HepG2 (cell line): ENCODE measurements at regions not wholly inside any gene's neighbourhood (a gene's known extent, or its start where the extent isn't known, plus 50 kb on each side); places are given as distances from the start of the nearest gene placed in this dataset.

Experiments
- CEBPG ChIP-seq: IDR thresholded peaks from 2 replicates; pipeline ENCODE4 v1.6.1; 2016
- DR1 ChIP-seq: sonication (generic); formaldehyde crosslinking; IDR thresholded peaks from 2 replicates; pipeline ENCODE4 v1.8.0; 2021; ENCODE audit warnings: mild to moderate bottlenecking, missing genetic modification reagents, inconsistent platforms
- FOSL2 ChIP-seq: sonication (generic); formaldehyde crosslinking; IDR thresholded peaks from 2 replicates; pipeline ENCODE4 v1.4.0; 2020; ENCODE audit warnings: missing genetic modification reagents
- HNF1A ChIP-seq, 2 experiments: sonication (generic) in 1 of 2; formaldehyde crosslinking in 1 of 2; IDR thresholded peaks; 2 replicates each; pipeline versions ENCODE4 v1.4.0 to v1.6.1; 2016 to 2020; ENCODE audit warnings: borderline replicate concordance in 1 of 2, low read depth in 1 of 2, mild to moderate bottlenecking in 1 of 2, missing genetic modification reagents in 1 of 2
- KLF6 ChIP-seq: IDR thresholded peaks from 2 replicates; pipeline ENCODE4 v1.8.0; 2016; ENCODE audit warnings: missing biosample characterization, missing genetic modification reagents
- RFX5 ChIP-seq: IDR thresholded peaks from 2 replicates; pipeline ENCODE4 v1.6.1; 2011; ENCODE audit warnings: low read depth, low read length, improper control_type of control experiment
- SMARCC2 ChIP-seq: fragments of 450-650 bp; IDR thresholded peaks from 2 replicates; pipeline ENCODE4 v1.6.1; 2017; ENCODE audit warnings: antibody characterized with exemption, mild to moderate bottlenecking
- STAT5B ChIP-seq: sonication (generic); formaldehyde crosslinking; IDR thresholded peaks from 2 replicates; pipeline ENCODE4 v1.4.0; 2020; ENCODE audit warnings: missing genetic modification reagents
- ZBTB39 ChIP-seq: sonication (generic); formaldehyde crosslinking; IDR thresholded peaks from 2 replicates; pipeline ENCODE4 v1.5.0; 2020; ENCODE audit warnings: missing genetic modification reagents
- ZFYVE20 ChIP-seq: sonication (generic); formaldehyde crosslinking; IDR thresholded peaks from 2 replicates; pipeline ENCODE4 v1.8.0; 2023; ENCODE audit warnings: low read depth, mild to moderate bottlenecking, moderate library complexity, missing genetic modification reagents, borderline replicate concordance
- ZNF225 ChIP-seq: sonication (generic); formaldehyde crosslinking; IDR thresholded peaks from 2 replicates; pipeline ENCODE4 v1.4.0; 2020; ENCODE audit warnings: mild to moderate bottlenecking, missing genetic modification reagents
- ZNF713 ChIP-seq: sonication (generic); formaldehyde crosslinking; IDR thresholded peaks from 2 replicates; pipeline ENCODE4 v1.4.0; 2020; ENCODE audit warnings: mild to moderate bottlenecking, missing genetic modification reagents
- ZNF883 ChIP-seq: sonication (generic); formaldehyde crosslinking; IDR thresholded peaks from 2 replicates; pipeline ENCODE4 v1.5.1; 2020; ENCODE audit warnings: mild to moderate bottlenecking, missing genetic modification reagents; ENCODE audit errors: not compliant biosample characterization
- TF ChIP-seq, protein P1 (sequence below): sonication (generic); formaldehyde crosslinking; IDR thresholded peaks from 2 replicates; pipeline ENCODE4 v1.4.0; 2020; ENCODE audit warnings: missing genetic modification reagents, borderline replicate concordance
- TF ChIP-seq, protein P2 (sequence below): sonication (generic); formaldehyde crosslinking; IDR thresholded peaks from 2 replicates; pipeline ENCODE4 v1.4.0; 2020; ENCODE audit warnings: missing genetic modification reagents, mild to moderate bottlenecking, borderline replicate concordance

- TF ChIP-seq, protein P1, sequence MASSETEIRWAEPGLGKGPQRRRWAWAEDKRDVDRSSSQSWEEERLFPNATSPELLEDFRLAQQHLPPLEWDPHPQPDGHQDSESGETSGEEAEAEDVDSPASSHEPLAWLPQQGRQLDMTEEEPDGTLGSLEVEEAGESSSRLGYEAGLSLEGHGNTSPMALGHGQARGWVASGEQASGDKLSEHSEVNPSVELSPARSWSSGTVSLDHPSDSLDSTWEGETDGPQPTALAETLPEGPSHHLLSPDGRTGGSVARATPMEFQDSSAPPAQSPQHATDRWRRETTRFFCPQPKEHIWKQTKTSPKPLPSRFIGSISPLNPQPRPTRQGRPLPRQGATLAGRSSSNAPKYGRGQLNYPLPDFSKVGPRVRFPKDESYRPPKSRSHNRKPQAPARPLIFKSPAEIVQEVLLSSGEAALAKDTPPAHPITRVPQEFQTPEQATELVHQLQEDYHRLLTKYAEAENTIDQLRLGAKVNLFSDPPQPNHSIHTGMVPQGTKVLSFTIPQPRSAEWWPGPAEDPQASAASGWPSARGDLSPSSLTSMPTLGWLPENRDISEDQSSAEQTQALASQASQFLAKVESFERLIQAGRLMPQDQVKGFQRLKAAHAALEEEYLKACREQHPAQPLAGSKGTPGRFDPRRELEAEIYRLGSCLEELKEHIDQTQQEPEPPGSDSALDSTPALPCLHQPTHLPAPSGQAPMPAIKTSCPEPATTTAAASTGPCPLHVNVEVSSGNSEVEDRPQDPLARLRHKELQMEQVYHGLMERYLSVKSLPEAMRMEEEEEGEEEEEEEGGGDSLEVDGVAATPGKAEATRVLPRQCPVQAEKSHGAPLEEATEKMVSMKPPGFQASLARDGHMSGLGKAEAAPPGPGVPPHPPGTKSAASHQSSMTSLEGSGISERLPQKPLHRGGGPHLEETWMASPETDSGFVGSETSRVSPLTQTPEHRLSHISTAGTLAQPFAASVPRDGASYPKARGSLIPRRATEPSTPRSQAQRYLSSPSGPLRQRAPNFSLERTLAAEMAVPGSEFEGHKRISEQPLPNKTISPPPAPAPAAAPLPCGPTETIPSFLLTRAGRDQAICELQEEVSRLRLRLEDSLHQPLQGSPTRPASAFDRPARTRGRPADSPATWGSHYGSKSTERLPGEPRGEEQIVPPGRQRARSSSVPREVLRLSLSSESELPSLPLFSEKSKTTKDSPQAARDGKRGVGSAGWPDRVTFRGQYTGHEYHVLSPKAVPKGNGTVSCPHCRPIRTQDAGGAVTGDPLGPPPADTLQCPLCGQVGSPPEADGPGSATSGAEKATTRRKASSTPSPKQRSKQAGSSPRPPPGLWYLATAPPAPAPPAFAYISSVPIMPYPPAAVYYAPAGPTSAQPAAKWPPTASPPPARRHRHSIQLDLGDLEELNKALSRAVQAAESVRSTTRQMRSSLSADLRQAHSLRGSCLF: no peak
- no peak for TF ChIP-seq RFX5
- TF ChIP-seq ZNF883: no peak
- TF ChIP-seq, protein P2, sequence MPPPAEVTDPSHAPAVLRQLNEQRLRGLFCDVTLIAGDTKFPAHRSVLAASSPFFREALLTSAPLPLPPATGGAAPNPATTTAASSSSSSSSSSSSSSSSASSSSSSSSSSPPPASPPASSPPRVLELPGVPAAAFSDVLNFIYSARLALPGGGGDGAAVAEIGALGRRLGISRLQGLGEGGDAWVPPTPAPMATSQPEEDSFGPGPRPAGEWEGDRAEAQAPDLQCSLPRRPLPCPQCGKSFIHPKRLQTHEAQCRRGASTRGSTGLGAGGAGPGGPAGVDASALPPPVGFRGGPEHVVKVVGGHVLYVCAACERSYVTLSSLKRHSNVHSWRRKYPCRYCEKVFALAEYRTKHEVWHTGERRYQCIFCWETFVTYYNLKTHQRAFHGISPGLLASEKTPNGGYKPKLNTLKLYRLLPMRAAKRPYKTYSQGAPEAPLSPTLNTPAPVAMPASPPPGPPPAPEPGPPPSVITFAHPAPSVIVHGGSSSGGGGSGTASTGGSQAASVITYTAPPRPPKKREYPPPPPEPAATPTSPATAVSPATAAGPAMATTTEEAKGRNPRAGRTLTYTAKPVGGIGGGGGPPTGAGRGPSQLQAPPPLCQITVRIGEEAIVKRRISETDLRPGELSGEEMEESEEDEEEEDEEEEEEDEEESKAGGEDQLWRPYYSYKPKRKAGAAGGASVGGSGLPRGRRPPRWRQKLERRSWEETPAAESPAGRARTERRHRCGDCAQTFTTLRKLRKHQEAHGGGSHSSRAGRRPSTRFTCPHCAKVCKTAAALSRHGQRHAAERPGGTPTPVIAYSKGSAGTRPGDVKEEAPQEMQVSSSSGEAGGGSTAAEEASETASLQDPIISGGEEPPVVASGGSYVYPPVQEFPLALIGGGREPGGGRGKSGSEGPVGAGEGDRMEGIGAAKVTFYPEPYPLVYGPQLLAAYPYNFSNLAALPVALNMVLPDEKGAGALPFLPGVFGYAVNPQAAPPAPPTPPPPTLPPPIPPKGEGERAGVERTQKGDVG (CRISPR knock-in tag): peak; percentile 47; the same call in 1 of the 2 replicates
- no peak for TF ChIP-seq HNF1A (IDR thresholded peaks at IDR 0.05; ENCODE audit: low read depth)
- TF ChIP-seq HNF1A (CRISPR knock-in tag; IDR thresholded peaks at IDR 0.05; ENCODE audit: borderline replicate concordance): no peak
- TF ChIP-seq DR1 (CRISPR knock-in tag): no peak
- TF ChIP-seq ZNF713 (CRISPR knock-in tag): no peak
- 0 out of 2 replicates have a peak, but pooled peaks have one; percentile 37 for TF ChIP-seq FOSL2 (CRISPR knock-in tag)
- no peak for TF ChIP-seq ZFYVE20 (CRISPR knock-in tag)
- TF ChIP-seq ZNF225: no peak
- TF ChIP-seq KLF6: no peak
- TF ChIP-seq SMARCC2: no peak
- peak; percentile 43; the same call in 1 of the 2 replicates for TF ChIP-seq CEBPG (CRISPR knock-in tag)
- no peak for TF ChIP-seq STAT5B
- no peak for TF ChIP-seq ZBTB39 (CRISPR knock-in tag)
Observed at GRCh38 chr2:234550511-234551107, 53.7 kb upstream of the ARL4C start (continued).
